H1 (cell line): ENCODE measurements at regions not wholly inside any gene's neighbourhood (a gene's known extent, or its start where the extent isn't known, plus 50 kb on each side); places are given as distances from the start of the nearest gene placed in this dataset.

Source experiments
- CTCF ChIA-PET: fragments of 300-600 bp; sonication (Branson Sonifier 250); formaldehyde crosslinking; loops from one replicate; lab custom pipeline; 2021; ENCODE audit not compliant: partially characterized antibody; lab: Charles Lee
- POLR2A ChIA-PET: fragments of 300-600 bp; sonication (Branson Sonifier 250); formaldehyde crosslinking; loops from one replicate; lab custom pipeline; 2021; ENCODE audit warnings: inconsistent platforms; ENCODE audit not compliant: partially characterized antibody; lab: Charles Lee
- DNase-seq, 2 experiments: peaks; one replicate each; pipeline versions ENCODE4 v3.0.0 to v3.0.0-alpha.2; 2010 to 2022; ENCODE audit warnings: low spot score in 2 of 2, low read depth in 1 of 2, mixed read lengths in 1 of 2
- FAIRE-seq: peaks from 2 replicates; lab custom pipeline; 2011; peaks lifted over from hg19 to GRCh38; lab: Jason Lieb, UNC
- H2AFZ ChIP-seq: 2 replicates; pipeline ENCODE4 v1.8.1; 2012; ENCODE audit warnings: low read length, inconsistent platforms
- H2AK5ac ChIP-seq: 2 replicates; pipeline ENCODE4 v1.6.1; 2013; ENCODE audit warnings: low read depth, low read length
- H2BK120ac ChIP-seq: replicated peaks from 2 replicates; pipeline ENCODE3; 2013; ENCODE audit warnings: low read depth, low read length, inconsistent platforms
- H2BK12ac ChIP-seq: 2 replicates; pipeline ENCODE4 v1.6.1; 2013; ENCODE audit warnings: low read depth, low read length
- H2BK15ac ChIP-seq: 2 replicates; pipeline ENCODE4 v1.6.1; 2013; ENCODE audit warnings: low read length
- H2BK20ac ChIP-seq: 2 replicates; pipeline ENCODE4 v1.6.1; 2013; ENCODE audit warnings: low read length
- H2BK5ac ChIP-seq: 2 replicates; pipeline ENCODE4 v1.6.1; 2013; ENCODE audit warnings: low read depth, low read length
- H3K14ac ChIP-seq: 2 replicates; pipeline ENCODE4 v1.6.1; 2013; ENCODE audit warnings: inconsistent platforms; ENCODE audit not compliant: insufficient read length
- H3K18ac ChIP-seq: 2 replicates; pipeline ENCODE4 v1.6.1; 2013; ENCODE audit warnings: low read length; ENCODE audit errors: extremely low read depth
- H3K23ac ChIP-seq: 2 replicates; pipeline ENCODE4 v1.6.1; 2013; ENCODE audit warnings: inconsistent platforms; ENCODE audit not compliant: insufficient read length
- H3K23me2 ChIP-seq: 2 replicates; pipeline ENCODE4 v1.6.1; 2013; ENCODE audit warnings: low read depth, low read length
- H3K27ac ChIP-seq: 2 replicates; pipeline ENCODE4 v1.6.1; 2011; ENCODE audit warnings: low read depth, low read length, inconsistent platforms
- H3K27me3 ChIP-seq, 4 experiments: replicated peaks in 1 of 4; 1 replicate in 1 of 4; 2 replicates in 3 of 4; pipeline versions ENCODE4 v1.6.1 to v1.8.1; 2011 to 2013; ENCODE audit warnings: low read length in 3 of 4, mild to moderate bottlenecking in 3 of 4, inconsistent platforms in 2 of 4, mixed read lengths in 2 of 4, moderate library complexity in 1 of 4; ENCODE audit not compliant: control insufficient read depth in 3 of 4, insufficient read depth in 3 of 4; ENCODE audit errors: extremely low read depth in 1 of 4
- H3K36me3 ChIP-seq, 4 experiments: 2 replicates each; pipeline versions ENCODE4 v1.6.1 to v1.8.1; 2011 to 2013; ENCODE audit warnings: mild to moderate bottlenecking in 4 of 4, low read length in 3 of 4, moderate library complexity in 2 of 4, control low read depth in 1 of 4, inconsistent platforms in 1 of 4; ENCODE audit not compliant: insufficient read depth in 4 of 4, control insufficient read depth in 2 of 4
- H3K4ac ChIP-seq: replicated peaks from 2 replicates; pipeline ENCODE3; 2013; ENCODE audit warnings: low read length, low read depth, mixed read lengths, inconsistent platforms; ENCODE audit not compliant: insufficient read length
- H3K4me1 ChIP-seq, 4 experiments: replicated peaks in 1 of 4; 1 replicate in 1 of 4; 2 replicates in 3 of 4; pipeline versions ENCODE4 v1.6.1 to v1.8.1; 2011 to 2013; ENCODE audit warnings: low read length in 3 of 4, inconsistent platforms in 2 of 4, mixed read lengths in 1 of 4; ENCODE audit not compliant: insufficient read depth in 4 of 4, control insufficient read depth in 3 of 4
- H3K4me2 ChIP-seq, 2 experiments: 2 replicates each; pipeline versions ENCODE4 v1.6.1 to v1.8.1; 2011 to 2013; ENCODE audit warnings: low read depth in 2 of 2, low read length in 2 of 2, control low read depth in 1 of 2, inconsistent platforms in 1 of 2, mild to moderate bottlenecking in 1 of 2; ENCODE audit not compliant: insufficient read depth in 1 of 2
- H3K4me3 ChIP-seq, 4 experiments: fragments of 200-600, 300-600 bp in 1 of 4; sonication (generic), shearing (Covaris generic), sonication (Bioruptor Twin) in 1 of 4; 2 replicates each; pipeline versions ENCODE4 v1.5.1 to v1.8.1; 2011 to 2016; ENCODE audit warnings: low read length in 4 of 4, low read depth in 3 of 4, control low read depth in 2 of 4, inconsistent platforms in 2 of 4, mild to moderate bottlenecking in 2 of 4, mixed read lengths in 1 of 4, moderate library complexity in 1 of 4; ENCODE audit not compliant: insufficient read depth in 2 of 4; ENCODE audit errors: extremely low read depth in 1 of 4
- H3K56ac ChIP-seq: replicated peaks from 2 replicates; pipeline ENCODE3; 2013; ENCODE audit warnings: low read depth, mild to moderate bottlenecking, mixed read lengths, low read length, inconsistent platforms; ENCODE audit not compliant: insufficient read length
- H3K79me1 ChIP-seq: 2 replicates; pipeline ENCODE4 v1.6.1; 2013; ENCODE audit warnings: low read depth, low read length, control low read depth
- H3K79me2 ChIP-seq, 2 experiments: 2 replicates each; pipeline versions ENCODE4 v1.6.1 to v1.8.1; 2012 to 2013; ENCODE audit warnings: low read length in 2 of 2, mild to moderate bottlenecking in 2 of 2, inconsistent platforms in 1 of 2; ENCODE audit not compliant: insufficient read depth in 2 of 2, control insufficient read depth in 1 of 2
- H3K9ac ChIP-seq, 4 experiments: replicated peaks in 1 of 4; 1 replicate in 1 of 4; 2 replicates in 3 of 4; pipeline versions ENCODE4 v1.6.1 to v1.8.1; 2011 to 2013; ENCODE audit warnings: low read depth in 3 of 4, low read length in 3 of 4, control low read depth in 2 of 4, mild to moderate bottlenecking in 2 of 4, moderate library complexity in 2 of 4, inconsistent platforms in 1 of 4; ENCODE audit errors: extremely low read depth in 1 of 4
- H3K9me3 ChIP-seq, 2 experiments: 2 replicates each; pipeline versions ENCODE4 v1.6.1 to v1.8.1; 2012 to 2013; ENCODE audit warnings: mild to moderate bottlenecking in 2 of 2, moderate library complexity in 2 of 2, control low read depth in 1 of 2, inconsistent platforms in 1 of 2, low read depth in 1 of 2, low read length in 1 of 2, mixed read lengths in 1 of 2; ENCODE audit not compliant: insufficient read depth in 2 of 2
- H4K20me1 ChIP-seq, 2 experiments: replicated peaks in 1 of 2; 2 replicates each; pipeline versions ENCODE3 to v1.8.1; 2011 to 2013; ENCODE audit warnings: inconsistent platforms in 2 of 2, low read length in 2 of 2, mild to moderate bottlenecking in 1 of 2; ENCODE audit not compliant: insufficient read depth in 2 of 2, control insufficient read depth in 1 of 2
- H4K5ac ChIP-seq: 2 replicates; pipeline ENCODE4 v1.6.1; 2013; ENCODE audit warnings: low read length, low read depth, mixed read lengths, inconsistent platforms; ENCODE audit not compliant: insufficient read length
- H4K8ac ChIP-seq: 2 replicates; pipeline ENCODE4 v1.8.0; 2013; ENCODE audit warnings: mild to moderate bottlenecking, moderate library complexity, low read length, inconsistent platforms; ENCODE audit not compliant: insufficient read depth; ENCODE audit errors: extremely low read depth
- H4K91ac ChIP-seq: replicated peaks from 2 replicates; pipeline ENCODE3; 2013; ENCODE audit warnings: low read length, mixed read lengths, inconsistent platforms; ENCODE audit not compliant: insufficient read length
- HDAC6 ChIP-seq: IDR thresholded peaks from one replicate; pipeline ENCODE4 v1.7.1; 2012; ENCODE audit warnings: low read depth, mild to moderate bottlenecking, inconsistent platforms, low read length, moderate library complexity
- SP2 ChIP-seq: IDR thresholded peaks from 2 replicates; pipeline ENCODE4 v1.6.1; 2012; ENCODE audit warnings: mild to moderate bottlenecking, low read length, inconsistent platforms
- WGBS, 2 experiments: shearing (Covaris generic) in 1 of 2; methylation state at CpG; one replicate each; pipeline versions ENCODE4 v1.1.6 to v1.1.7; 2013 to 2015; ENCODE audit warnings: low lambda C conversion rate in 2 of 2, mixed read lengths in 2 of 2, inconsistent platforms in 1 of 2, low coverage in 1 of 2, missing lambda C conversion rate in 1 of 2; ENCODE audit not compliant: insufficient replicate concordance in 2 of 2, insufficient coverage in 1 of 2, insufficient read length in 1 of 2; ENCODE audit errors: extremely low coverage in 1 of 2, missing lambda C conversion rate in 1 of 2; 5-methylcytosine and 5-hydroxymethylcytosine counted together

DNA sequence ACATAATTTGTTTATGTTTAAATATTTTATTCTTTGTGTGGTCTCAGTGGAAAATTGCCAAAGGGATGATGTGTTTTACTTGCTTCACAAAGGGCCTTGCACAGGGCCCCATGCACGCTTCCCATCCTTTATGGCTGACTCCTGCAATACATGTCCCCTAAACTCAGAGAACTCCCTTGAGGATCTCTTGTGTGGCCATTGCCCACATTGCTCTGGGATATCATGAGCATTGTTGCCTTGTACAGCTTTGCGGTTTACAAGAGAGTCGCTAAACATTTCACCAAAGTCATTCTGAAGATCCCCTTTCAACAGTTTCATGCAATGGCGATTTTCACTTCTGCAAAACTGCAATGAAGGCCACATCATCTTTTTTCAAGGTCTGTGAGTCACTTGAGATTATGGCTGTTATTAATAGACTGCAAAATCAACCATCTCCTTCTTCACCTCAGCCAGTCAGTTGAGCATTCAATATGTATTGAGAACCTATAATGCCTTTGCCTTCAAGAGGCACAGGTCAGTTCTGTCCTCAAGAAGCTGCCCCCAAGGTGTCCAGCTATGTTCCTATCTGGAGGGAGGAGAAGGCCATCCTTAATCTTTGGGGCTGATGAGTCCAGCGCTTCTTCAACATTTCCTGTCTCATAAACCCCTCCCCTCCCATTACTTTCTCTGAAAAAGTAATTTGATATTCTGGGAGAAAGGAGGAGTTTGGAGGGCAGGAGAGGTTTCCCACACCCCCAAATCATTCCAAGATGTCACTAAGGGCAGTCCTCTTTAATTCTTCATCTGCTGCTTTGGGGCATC lies 108.1 kb downstream of the CCDC71L start:
- ChIA-PET POLR2A (no interaction called here), CTCF (interaction anchor here (1.2 to 2.7 kb wide), 2 partner anchors 9 to 10 kb away, joined by 4 to 13 read pairs; no protein-coding TSS in a partner anchor)
- no peak overlapping the region for H3K9ac ChIP-seq
- FAIRE-seq (no peak), DNase-seq (no peak)
- no peak overlapping the region for H2BK5ac ChIP-seq
- H3K23ac ChIP-seq = no peak overlapping the region
- no peak overlapping the region for H4K5ac ChIP-seq
- no peak overlapping the region for H2BK15ac ChIP-seq
- H3K36me3 ChIP-seq = no peaks in the 10 kb centered on the region
- no peak overlapping the region for H3K27ac ChIP-seq
- H3K27me3 ChIP-seq = no peaks in the 10 kb centered on the region
- no peak overlapping the region for H3K18ac ChIP-seq
- 81% methylated on average over 5 of the region's 5 CpGs; no CpG with 5 or more reads in 1 of the 2 experiments for WGBS, 2 experiments
- no peaks in the 10 kb centered on the region for H3K9me3 ChIP-seq
- no peak overlapping the region for H3K4me2 ChIP-seq
- H4K8ac ChIP-seq = no peak overlapping the region
- no peaks in the 10 kb centered on the region for H3K79me1 ChIP-seq
- H4K20me1 ChIP-seq = no peaks in the 10 kb centered on the region
- H3K79me2 ChIP-seq = no peaks in the 10 kb centered on the region
- H2AFZ ChIP-seq = no peak overlapping the region
- no peak overlapping the region for H2BK12ac ChIP-seq
- no peak overlapping the region for H3K56ac ChIP-seq
- H2AK5ac ChIP-seq = no peak overlapping the region
- TF ChIP-seq SP2 = no peak
- TF ChIP-seq HDAC6 = no peak
- no peak overlapping the region for H3K14ac ChIP-seq
- no peak overlapping the region for H4K91ac ChIP-seq
- no peak overlapping the region for H3K4me3 ChIP-seq
- no peak overlapping the region for H2BK120ac ChIP-seq
- H2BK20ac ChIP-seq = no peak overlapping the region
- no peaks in the 10 kb centered on the region for H3K23me2 ChIP-seq
- no peaks in the 10 kb centered on the region for H3K4me1 ChIP-seq
- no peak overlapping the region for H3K4ac ChIP-seq
